ENCODE measurements at regions not wholly inside any gene's neighbourhood (a gene's known extent, or its start where the extent isn't known, plus 50 kb on each side); places are given as distances from the start of the nearest gene placed in this dataset.

- intact Hi-C loops (cut with micrococcal nuclease; ENCODE audit: unreplicated experiment), result no loop called here
- CTCF ChIA-PET (ENCODE audit: unreplicated experiment), result no interaction called here
These were observed 360.7 kb downstream of the TBX15 start for GRCh38 chr1:118627435-118627834.

GRCh38 chr1:118621839-118622238, 366.3 kb downstream of the TBX15 start:
- no peak overlapping the region for H3K27ac ChIP-seq (ENCODE audit: low read depth, low read length, poor library complexity, severe bottlenecking)
- no peaks in the 10 kb centered on the region for H3K4me1 ChIP-seq (ENCODE audit: insufficient read depth, low read length, poor library complexity, severe bottlenecking)
- TF ChIP-seq CTCF (conservative IDR thresholded peaks at IDR 0.05; ENCODE audit: low read length), result no peak
- no peak for TF ChIP-seq EZH2phosphoT487 (IDR thresholded peaks at IDR 0.05; ENCODE audit: borderline replicate concordance, low read depth, low read length)
- no peak overlapping the region for H3K4me3 ChIP-seq (ENCODE audit: low read depth, low read length, poor library complexity, severe bottlenecking)
- no peaks in the 10 kb centered on the region for H3K9me2 ChIP-seq (ENCODE audit: insufficient read depth, low read length)
- H3K79me2 ChIP-seq (ENCODE audit: insufficient read depth, low read depth, low read length), result no peaks in the 10 kb centered on the region
- CTCF ChIA-PET (ENCODE audit: unreplicated experiment), result no interaction called here
- H3K9me3 ChIP-seq (ENCODE audit: low read length), result no peaks in the 10 kb centered on the region
- no peaks in the 10 kb centered on the region for H4K20me1 ChIP-seq (ENCODE audit: insufficient read depth, low read length)
- DNase-seq (ENCODE audit: low spot score), result no peak
- no peak overlapping the region for H2AFZ ChIP-seq (ENCODE audit: low read length)
- intact Hi-C loops (cut with micrococcal nuclease; ENCODE audit: unreplicated experiment), result no loop called here
- no peak overlapping the region for H3K4me2 ChIP-seq (ENCODE audit: low read length)
- POLR2A ChIA-PET, result no interaction called here
- H3K36me3 ChIP-seq (ENCODE audit: insufficient read depth, low read length), result no peaks in the 10 kb centered on the region
- BruUV-seq (replicated peaks), result no TSS peak

More at GRCh38 chr1:118627435-118627834, 360.7 kb downstream of the TBX15 start:
- H3K4me1 ChIP-seq (ENCODE audit: insufficient read depth, low read length, poor library complexity, severe bottlenecking), result no peaks in the 10 kb centered on the region
- no peaks in the 10 kb centered on the region for H3K9me3 ChIP-seq (ENCODE audit: low read length)
- no peak overlapping the region for H3K4me3 ChIP-seq (ENCODE audit: low read depth, low read length, poor library complexity, severe bottlenecking)
- H3K36me3 ChIP-seq (ENCODE audit: insufficient read depth, low read length), result no peaks in the 10 kb centered on the region
- POLR2A ChIA-PET, result interaction anchor here (0.6 kb wide), 1 partner anchor 197 kb away, joined by 6 read pairs; no protein-coding TSS in a partner anchor
- no peaks in the 10 kb centered on the region for H4K20me1 ChIP-seq (ENCODE audit: insufficient read depth, low read length)
- no TSS peak for BruUV-seq (replicated peaks)
- no peak overlapping the region for H3K27ac ChIP-seq (ENCODE audit: low read depth, low read length, poor library complexity, severe bottlenecking)
- H3K4me2 ChIP-seq (ENCODE audit: low read length), result no peak overlapping the region
- no peaks in the 10 kb centered on the region for H3K79me2 ChIP-seq (ENCODE audit: insufficient read depth, low read depth, low read length)
- H2AFZ ChIP-seq (ENCODE audit: low read length), result no peak overlapping the region
- no peaks in the 10 kb centered on the region for H3K9me2 ChIP-seq (ENCODE audit: insufficient read depth, low read length)
- DNase-seq (ENCODE audit: low spot score), result no peak
- no peak for TF ChIP-seq EZH2phosphoT487 (IDR thresholded peaks at IDR 0.05; ENCODE audit: borderline replicate concordance, low read depth, low read length)
- no peak for TF ChIP-seq CTCF (conservative IDR thresholded peaks at IDR 0.05; ENCODE audit: low read length)

GRCh38 chr1:118618618-118619340, 369.4 kb downstream of the TBX15 start:
- Histone ChIP-seq H3K9me2 (ENCODE audit: insufficient read depth, low read length) (no peaks in the 10 kb centered on the region), H3K4me1 (ENCODE audit: insufficient read depth, low read length, poor library complexity, severe bottlenecking) (no peaks in the 10 kb centered on the region), H3K79me2 (ENCODE audit: insufficient read depth, low read depth, low read length) (no peaks in the 10 kb centered on the region), H3K36me3 (ENCODE audit: insufficient read depth, low read length) (no peaks in the 10 kb centered on the region), H3K4me3 (ENCODE audit: low read depth, low read length, poor library complexity, severe bottlenecking) (no peak overlapping the region), H2AFZ (ENCODE audit: low read length) (no peak overlapping the region), H3K4me2 (ENCODE audit: low read length) (no peak overlapping the region), H4K20me1 (ENCODE audit: insufficient read depth, low read length) (no peaks in the 10 kb centered on the region), H3K27ac (ENCODE audit: low read depth, low read length, poor library complexity, severe bottlenecking) (no peak overlapping the region), H3K9me3 (ENCODE audit: low read length) (no peaks in the 10 kb centered on the region)
- DNase-seq (ENCODE audit: low spot score), result no peak
- ChIA-PET POLR2A (no interaction called here), CTCF (ENCODE audit: unreplicated experiment) (no interaction called here)
- intact Hi-C loops (cut with micrococcal nuclease; ENCODE audit: unreplicated experiment), result no loop called here
- BruUV-seq (replicated peaks), result no TSS peak
- TF ChIP-seq EZH2phosphoT487 (IDR thresholded peaks at IDR 0.05; ENCODE audit: borderline replicate concordance, low read depth, low read length) (no peak), CTCF (conservative IDR thresholded peaks at IDR 0.05; ENCODE audit: low read length) (no peak)

Data from OCI-LY7 (cell line).